GM21619 (cell line): ENCODE measurements at regions not wholly inside any gene's neighbourhood (a gene's known extent, or its start where the extent isn't known, plus 50 kb on each side); places are given as distances from the start of the nearest gene placed in this dataset.

Experiments
- ATAC-seq: cut with Tn5 transposase; IDR thresholded peaks from one replicate; pipeline ENCODE4 v1.9.1; 2021; ENCODE audit not compliant: unreplicated experiment

GRCh38 chr4:137209240-137209639, 323.1 kb downstream of the PCDH18 start:
- no peak for ATAC-seq

- ATAC-seq: no peak
These were observed 325.5 kb downstream of the PCDH18 start for GRCh38 chr4:137206781-137207180.

- ATAC-seq: no peak
These were observed 328.7 kb downstream of the PCDH18 start for GRCh38 chr4:137203601-137204000.

GRCh38 chr4:137200322-137200721, 332.0 kb downstream of the PCDH18 start:
- ATAC-seq: no peak

- ATAC-seq: no peak
These were observed 333.5 kb downstream of the PCDH18 start for GRCh38 chr4:137198791-137199190.

GRCh38 chr4:137194670-137195069, 337.6 kb downstream of the PCDH18 start:
- no peak for ATAC-seq

GRCh38 chr4:137193564-137193963, 338.7 kb downstream of the PCDH18 start:
- ATAC-seq: no peak

- no peak for ATAC-seq
These were observed 350.9 kb downstream of the PCDH18 start for GRCh38 chr4:137181293-137181899.

GRCh38 chr4:137180349-137180748, 351.9 kb downstream of the PCDH18 start:
- no peak for ATAC-seq

- ATAC-seq: no peak
These were observed 375.5 kb downstream of the PCDH18 start for GRCh38 chr4:137156807-137157206.

- ATAC-seq: no peak
These were observed 376.2 kb downstream of the PCDH18 start for GRCh38 chr4:137156054-137156453.

- no peak for ATAC-seq
These were observed 401.1 kb downstream of the PCDH18 start for GRCh38 chr4:137131201-137131600.

- ATAC-seq: no peak
These were observed 402.4 kb downstream of the PCDH18 start for GRCh38 chr4:137129845-137130244.

GRCh38 chr4:137129441-137129840, 402.9 kb downstream of the PCDH18 start:
- ATAC-seq: no peak

- ATAC-seq: no peak
These were observed 407.3 kb downstream of the PCDH18 start for GRCh38 chr4:137125011-137125410.

GRCh38 chr4:137124278-137124932, 407.9 kb downstream of the PCDH18 start:
- ATAC-seq: peak; percentile 87

- ATAC-seq: no peak
These were observed 409.4 kb downstream of the PCDH18 start for GRCh38 chr4:137122876-137123275.

GRCh38 chr4:137116144-137116543, 416.1 kb downstream of the PCDH18 start:
- no peak for ATAC-seq

GRCh38 chr4:137106733-137107132, 425.6 kb downstream of the PCDH18 start:
- ATAC-seq: no peak

GRCh38 chr4:137106287-137106686, 426.0 kb downstream of the PCDH18 start:
- no peak for ATAC-seq

- no peak for ATAC-seq
These were observed 441.3 kb downstream of the PCDH18 start for GRCh38 chr4:137090951-137091350.

GRCh38 chr4:137083571-137084135, 448.6 kb downstream of the PCDH18 start:
- no peak for ATAC-seq

GRCh38 chr4:137082061-137082460, 450.2 kb downstream of the PCDH18 start:
- no peak for ATAC-seq
